ENCODE measurements at regions not wholly inside any gene's neighbourhood (a gene's known extent, or its start where the extent isn't known, plus 50 kb on each side); places are given as distances from the start of the nearest gene placed in this dataset.
"Not testable (repeated sequence)": the region's sequence is repeated elsewhere in the genome, so short reads cannot be mapped to it uniquely, and the experiment has no call there.

GRCh38 chr6:169087443-169088041 is 166.1 kb downstream of the THBS2 start:
- Histone ChIP-seq H3K9me3 (ENCODE audit: control extremely low read depth in 1 of 3, control insufficient read depth in 2 of 3, insufficient read depth in 1 of 3, low read length in 2 of 3) (peaks cover 0 to 22% (median 16%) of the 10 kb centered on the region in 3 donors), H3K4me1 (ENCODE audit: control insufficient read depth in 2 of 2, insufficient read depth in 2 of 2, low read length in 2 of 2) (no peaks in the 10 kb centered on the region), H3K4me2 (replicated peaks; ENCODE audit: low read depth, low read length, poor library complexity, severe bottlenecking) (no peak overlapping the region), H3K36me3 (replicated peaks in 1 of 2; ENCODE audit: control extremely low read depth in 1 of 2, control insufficient read depth in 1 of 2, extremely low read depth in 1 of 2, insufficient read depth in 2 of 2, low read length in 1 of 2) (no peaks in the 10 kb centered on the region), H4K20me1 (ENCODE audit: control insufficient read depth, insufficient read depth, low read length, poor library complexity, severe bottlenecking) (no peaks in the 10 kb centered on the region), H3K79me2 (ENCODE audit: control insufficient read depth, insufficient read depth, low read length) (no peaks in the 10 kb centered on the region), H2AFZ (ENCODE audit: insufficient read depth, low read depth, low read length, poor library complexity, severe bottlenecking) (no peak overlapping the region), H3K27me3 (replicated peaks in 1 of 4; ENCODE audit: control extremely low read depth in 1 of 4, control insufficient read depth in 3 of 4, insufficient read depth in 4 of 4, low read length in 3 of 4) (no peaks in the 10 kb centered on the region), H3K9ac (ENCODE audit: low read length) (no peak overlapping the region), H3K27ac (ENCODE audit: low read length in 2 of 2) (no peak overlapping the region), H3K4me3 (ENCODE audit: control extremely low read depth in 1 of 5, extremely low read depth in 1 of 5, insufficient read depth in 1 of 5, low read depth in 2 of 5, low read length in 4 of 5) (no peak overlapping the region)
- DNase-seq (no peak), ATAC-seq (ENCODE audit: low read depth) (no peak)
- ChIA-PET POLR2A (no interaction called here), CTCF (no interaction called here)
- TF ChIP-seq CTCF (IDR thresholded peaks at IDR 0.05) (no peak), EZH2 (IDR thresholded peaks at IDR 0.05; ENCODE audit: borderline replicate concordance, insufficient read depth, low read depth, low read length, poor library complexity, severe bottlenecking) (no peak)
- peaks cover 4% of the 10 kb centered on the region for H3K9me3 Mint-ChIP-seq (ENCODE audit: insufficient read depth)
- no CpG with 5 or more reads among the region's 3 CpGs for WGBS (ENCODE audit: insufficient coverage)
- H3K27me3 Mint-ChIP-seq, result no peaks in the 10 kb centered on the region
- intact Hi-C loops (cut with micrococcal nuclease), result no loop called here
- H3K4me3 Mint-ChIP-seq, result no peak overlapping the region
- no peak overlapping the region for H3K27ac Mint-ChIP-seq
- H3K4me1 Mint-ChIP-seq, result no peaks in the 10 kb centered on the region

GRCh38 chr6:169086616-169087015 is 167.0 kb downstream of the THBS2 start:
- H3K27ac ChIP-seq (ENCODE audit: low read length in 2 of 2); POLR2A ChIA-PET; H3K27me3 Mint-ChIP-seq; H3K27ac Mint-ChIP-seq; DNase-seq; H3K27me3 ChIP-seq (replicated peaks in 1 of 4; ENCODE audit: control extremely low read depth in 1 of 4, control insufficient read depth in 3 of 4, insufficient read depth in 4 of 4, low read length in 3 of 4); H3K9me3 Mint-ChIP-seq (ENCODE audit: insufficient read depth); H3K4me3 ChIP-seq (ENCODE audit: control extremely low read depth in 1 of 5, extremely low read depth in 1 of 5, insufficient read depth in 1 of 5, low read depth in 2 of 5, low read length in 4 of 5); H3K4me3 Mint-ChIP-seq; H3K36me3 ChIP-seq (replicated peaks in 1 of 2; ENCODE audit: control extremely low read depth in 1 of 2, control insufficient read depth in 1 of 2, extremely low read depth in 1 of 2, insufficient read depth in 2 of 2, low read length in 1 of 2); H4K20me1 ChIP-seq (ENCODE audit: control insufficient read depth, insufficient read depth, low read length, poor library complexity, severe bottlenecking); CTCF ChIA-PET; ATAC-seq (ENCODE audit: low read depth); H3K4me1 ChIP-seq (ENCODE audit: control insufficient read depth in 2 of 2, insufficient read depth in 2 of 2, low read length in 2 of 2); intact Hi-C loops (cut with micrococcal nuclease); H3K79me2 ChIP-seq (ENCODE audit: control insufficient read depth, insufficient read depth, low read length); H3K4me1 Mint-ChIP-seq; H3K4me2 ChIP-seq (replicated peaks; ENCODE audit: low read depth, low read length, poor library complexity, severe bottlenecking); H2AFZ ChIP-seq (ENCODE audit: insufficient read depth, low read depth, low read length, poor library complexity, severe bottlenecking); H3K9ac ChIP-seq (ENCODE audit: low read length): not testable (repeated sequence)
- 96% methylated on average over 3 of the region's 6 CpGs for WGBS (ENCODE audit: insufficient coverage)
- H3K9me3 ChIP-seq (ENCODE audit: control extremely low read depth in 1 of 3, control insufficient read depth in 2 of 3, insufficient read depth in 1 of 3, low read length in 2 of 3), result peaks cover 0 to 22% (median 12%) of the 10 kb centered on the region in 3 donors

Measured in B cell (primary cell).